Thoracic aorta (tissue), 2 donors: ENCODE measurements at regions not wholly inside any gene's neighbourhood (a gene's known extent, or its start where the extent isn't known, plus 50 kb on each side); places are given as distances from the start of the nearest gene placed in this dataset.
A peak's percentile ranks its signal among the peaks of the same experiment; 100 is the strongest.

Experiments used
- ATAC-seq: fragments of 150-250 bp; one replicate; pipeline ENCODE4 v1.8.0; 2017; ENCODE audit warnings: low read depth; ENCODE audit not compliant: insufficient number of reproducible peaks, low FRiP score
- DNase-seq: peaks from one replicate; pipeline ENCODE4 v3.0.0-alpha.2; 2020; ENCODE audit warnings: low spot score
- H3K27ac ChIP-seq, 2 donors: fragments of 200-600 bp; sonication (generic); 1 replicate in 1 of 2; 2 replicates in 1 of 2; pipeline ENCODE4 v1.5.1; 2016; ENCODE audit warnings: mild to moderate bottlenecking in 2 of 2, moderate library complexity in 2 of 2
- H3K27me3 ChIP-seq: fragments of 200-600 bp; sonication (generic); replicated peaks from 2 replicates; pipeline ENCODE4 v1.6.0; 2016; ENCODE audit warnings: mild to moderate bottlenecking; ENCODE audit not compliant: insufficient read depth
- H3K36me3 ChIP-seq: fragments of 200-600 bp; sonication (generic); one replicate; pipeline ENCODE4 v1.5.1; 2016
- H3K4me1 ChIP-seq, 2 donors: fragments of 200-600 bp; sonication (generic); 1 replicate in 1 of 2; 2 replicates in 1 of 2; pipeline versions ENCODE4 v1.5.1 to v1.6.0; 2016; ENCODE audit warnings: low read depth in 2 of 2, mild to moderate bottlenecking in 1 of 2; ENCODE audit not compliant: control insufficient read depth in 1 of 2
- H3K4me3 ChIP-seq: fragments of 200-600 bp; sonication (generic); 2 replicates; pipeline ENCODE4 v1.5.1; 2016; ENCODE audit warnings: mild to moderate bottlenecking
- H3K9me3 ChIP-seq: fragments of 200-600 bp; sonication (generic); 2 replicates; pipeline ENCODE4 v1.5.1; 2016
- TF ChIP-seq, protein P1 (sequence below): fragments of 200-600 bp; sonication (generic); IDR thresholded peaks from one replicate; pipeline ENCODE4 v1.5.1; 2019; ENCODE audit warnings: antibody characterized with exemption

DNA sequence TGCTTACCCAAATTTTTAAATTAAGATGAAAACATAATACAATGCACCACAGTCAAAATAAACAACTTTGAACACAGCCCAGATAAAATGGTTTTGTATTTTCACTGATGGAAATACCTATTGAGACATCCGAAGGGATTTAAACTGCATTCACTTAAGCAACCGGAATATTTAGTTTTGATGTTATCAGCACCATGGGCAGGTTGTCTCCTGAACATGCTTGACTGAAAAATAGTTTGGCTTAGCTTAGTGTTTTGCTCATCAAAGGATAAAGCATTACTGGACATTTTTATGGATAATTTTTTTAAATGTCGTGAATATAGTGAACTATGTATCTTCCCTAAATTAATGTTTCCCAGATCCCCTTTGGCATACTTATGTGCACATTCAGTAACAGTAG, 177.5 kb downstream of the GJA1 start:
- DNase-seq = no peak
- no peaks in the 10 kb centered on the region for H3K27me3 ChIP-seq
- TF ChIP-seq, protein P1, sequence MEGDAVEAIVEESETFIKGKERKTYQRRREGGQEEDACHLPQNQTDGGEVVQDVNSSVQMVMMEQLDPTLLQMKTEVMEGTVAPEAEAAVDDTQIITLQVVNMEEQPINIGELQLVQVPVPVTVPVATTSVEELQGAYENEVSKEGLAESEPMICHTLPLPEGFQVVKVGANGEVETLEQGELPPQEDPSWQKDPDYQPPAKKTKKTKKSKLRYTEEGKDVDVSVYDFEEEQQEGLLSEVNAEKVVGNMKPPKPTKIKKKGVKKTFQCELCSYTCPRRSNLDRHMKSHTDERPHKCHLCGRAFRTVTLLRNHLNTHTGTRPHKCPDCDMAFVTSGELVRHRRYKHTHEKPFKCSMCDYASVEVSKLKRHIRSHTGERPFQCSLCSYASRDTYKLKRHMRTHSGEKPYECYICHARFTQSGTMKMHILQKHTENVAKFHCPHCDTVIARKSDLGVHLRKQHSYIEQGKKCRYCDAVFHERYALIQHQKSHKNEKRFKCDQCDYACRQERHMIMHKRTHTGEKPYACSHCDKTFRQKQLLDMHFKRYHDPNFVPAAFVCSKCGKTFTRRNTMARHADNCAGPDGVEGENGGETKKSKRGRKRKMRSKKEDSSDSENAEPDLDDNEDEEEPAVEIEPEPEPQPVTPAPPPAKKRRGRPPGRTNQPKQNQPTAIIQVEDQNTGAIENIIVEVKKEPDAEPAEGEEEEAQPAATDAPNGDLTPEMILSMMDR = no peak
- H3K4me3 ChIP-seq = no peak overlapping the region
- H3K4me1 ChIP-seq = peaks cover 2 to 4% of the 10 kb centered on the region in 2 donors
- H3K36me3 ChIP-seq = no peaks in the 10 kb centered on the region
- no peak overlapping the region for H3K27ac ChIP-seq
- no peak for ATAC-seq
- no peaks in the 10 kb centered on the region for H3K9me3 ChIP-seq

DNA sequence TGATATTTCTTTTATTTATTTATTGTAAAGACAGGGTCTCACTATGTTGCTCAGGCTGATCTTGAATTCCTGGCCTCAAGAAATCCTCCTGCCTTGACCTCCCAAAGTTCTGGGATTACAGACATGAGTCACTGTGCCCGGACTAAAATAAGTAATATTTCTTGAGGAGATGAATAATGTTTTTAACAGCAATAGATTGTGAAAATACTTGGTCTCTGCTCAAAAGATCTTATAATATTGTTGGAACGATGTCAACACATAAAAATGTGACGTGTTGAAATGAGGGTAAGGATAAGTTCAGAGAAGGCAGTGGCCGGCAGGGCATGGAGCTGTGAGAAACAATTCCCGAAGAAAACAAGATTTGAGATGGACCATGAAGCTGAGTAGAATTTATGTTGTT, 178.7 kb downstream of the GJA1 start:
- Histone ChIP-seq H3K9me3 (no peaks in the 10 kb centered on the region), H3K4me3 (no peak overlapping the region), H3K27ac (peak overlapping the region; percentile 7 to 45), H3K27me3 (no peaks in the 10 kb centered on the region), H3K36me3 (no peaks in the 10 kb centered on the region), H3K4me1 (peaks cover 2 to 4% of the 10 kb centered on the region in 2 donors)
- ATAC-seq (peak; percentile 81), DNase-seq (peak; percentile 4)
- TF ChIP-seq, protein P1 = no peak

DNA sequence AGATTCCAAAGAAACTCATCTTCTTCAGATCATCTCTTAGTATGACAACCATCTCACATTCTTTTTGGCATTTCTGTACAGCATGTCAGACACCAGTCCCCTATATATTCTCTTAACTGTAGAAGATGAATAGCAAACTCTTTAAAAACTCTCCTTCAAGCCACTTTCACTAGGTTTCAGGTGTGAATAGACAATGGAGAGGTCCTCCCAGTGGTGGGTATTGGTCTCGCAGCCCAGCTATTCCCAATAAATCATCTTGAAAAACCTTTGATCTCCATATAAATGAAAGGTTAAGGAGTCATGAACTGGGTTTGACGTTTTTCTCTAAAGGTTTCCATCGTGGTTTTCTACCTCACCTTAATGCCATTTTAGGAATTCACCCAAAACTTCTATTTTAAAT, 180.0 kb downstream of the GJA1 start:
- Histone ChIP-seq H3K9me3 (no peaks in the 10 kb centered on the region), H3K36me3 (no peaks in the 10 kb centered on the region), H3K27ac (no peak overlapping the region), H3K4me3 (no peak overlapping the region), H3K4me1 (peaks cover 2 to 4% of the 10 kb centered on the region in 2 donors), H3K27me3 (no peaks in the 10 kb centered on the region)
- ATAC-seq (no peak), DNase-seq (no peak)
- TF ChIP-seq, protein P1 = no peak

DNA sequence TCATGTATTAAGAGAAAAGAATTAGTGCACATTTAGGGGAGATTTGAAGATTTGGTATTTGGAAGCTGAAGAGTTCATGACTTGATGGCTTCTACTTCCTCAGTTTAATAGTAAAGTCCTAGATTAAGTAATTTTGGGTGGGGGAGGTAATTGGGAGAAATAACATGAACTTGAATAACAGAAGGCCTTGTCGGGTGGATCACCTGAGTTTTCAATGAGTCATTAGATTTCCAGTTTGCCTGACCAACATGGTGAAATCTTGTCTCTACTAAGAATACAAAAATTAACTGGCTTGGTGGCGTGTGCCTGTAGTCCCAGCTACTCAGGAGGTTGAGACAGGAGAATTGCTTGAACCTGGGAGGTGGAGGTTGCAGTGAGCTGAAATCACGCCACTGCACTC, 181.0 kb downstream of the GJA1 start:
- no peak for ATAC-seq
- Histone ChIP-seq H3K36me3 (no peaks in the 10 kb centered on the region), H3K4me3 (no peak overlapping the region), H3K27ac (no peak overlapping the region), H3K4me1 (peaks cover 2 to 4% of the 10 kb centered on the region in 2 donors), H3K9me3 (no peaks in the 10 kb centered on the region), H3K27me3 (no peaks in the 10 kb centered on the region)
- DNase-seq = no peak
- TF ChIP-seq, protein P1 = no peak

DNA sequence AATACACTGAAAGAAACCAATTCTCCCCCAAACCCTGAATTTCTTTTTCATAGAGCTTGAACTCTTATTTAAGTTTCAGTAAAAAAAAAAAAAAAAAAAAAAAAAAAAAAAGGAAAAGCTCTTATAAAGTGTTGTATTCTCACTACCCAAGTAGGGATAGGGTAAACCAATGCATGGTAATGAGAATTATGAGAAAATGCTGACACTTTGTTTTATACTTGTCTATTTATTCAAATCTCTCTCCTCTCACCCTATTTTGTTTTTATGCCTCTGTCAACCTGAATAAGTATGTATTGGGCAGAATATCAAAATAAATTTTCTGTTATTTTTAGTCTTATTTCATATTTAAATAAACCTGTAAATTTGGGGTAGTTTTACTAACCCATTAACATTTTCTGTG, 181.9 kb downstream of the GJA1 start:
- Histone ChIP-seq H3K4me1 (peaks cover 0 to 4% of the 10 kb centered on the region in 2 donors), H3K4me3 (no peak overlapping the region), H3K27me3 (no peaks in the 10 kb centered on the region), H3K9me3 (no peaks in the 10 kb centered on the region), H3K36me3 (no peaks in the 10 kb centered on the region), H3K27ac (no peak overlapping the region)
- no peak for ATAC-seq
- DNase-seq = no peak
- TF ChIP-seq, protein P1 = no peak
